T follicular helper cell (primary cell): ENCODE measurements at regions not wholly inside any gene's neighbourhood (a gene's known extent, or its start where the extent isn't known, plus 50 kb on each side); places are given as distances from the start of the nearest gene placed in this dataset.

Experiments
- DNase-seq: peaks from one replicate; pipeline ENCODE4 v3.0.0-alpha.2; 2020; ENCODE audit warnings: low read depth

DNA sequence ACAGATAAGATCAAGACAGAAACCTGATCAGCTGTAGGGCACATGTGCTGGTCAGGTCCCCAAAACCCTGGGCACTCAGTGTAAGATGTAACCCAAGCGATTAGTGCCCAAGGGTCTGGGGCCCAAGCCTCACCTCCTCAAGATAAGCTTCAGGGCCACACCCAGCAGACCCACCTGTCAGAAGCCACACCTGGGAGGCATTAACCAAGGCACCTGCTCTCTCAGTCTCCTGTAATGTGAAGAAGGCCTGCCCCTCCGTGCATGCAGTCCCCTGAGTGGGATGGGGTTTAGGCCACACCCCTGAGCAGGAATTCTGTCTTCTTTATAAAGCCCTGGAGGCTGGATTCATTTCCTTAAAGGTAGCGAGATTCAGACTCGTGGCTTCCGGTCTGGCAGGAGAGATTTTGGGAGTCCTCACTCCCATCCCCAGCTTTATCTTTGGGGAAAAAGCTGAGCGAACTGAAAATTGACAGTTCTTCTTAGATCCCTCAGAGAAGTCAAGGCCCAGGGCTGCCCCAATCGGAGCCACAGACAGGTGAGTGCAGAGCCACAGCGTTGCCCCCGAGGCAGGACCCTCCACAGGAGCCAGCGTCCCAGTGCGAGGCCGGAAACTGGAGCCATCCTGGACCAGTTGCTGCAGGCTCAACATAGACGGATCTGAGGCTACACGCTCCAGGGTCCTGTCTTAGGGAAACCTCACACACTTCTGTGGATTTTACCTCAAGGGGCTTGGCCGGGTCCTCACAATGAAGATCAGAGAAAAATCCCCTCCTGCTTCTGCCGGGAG is 357.6 kb upstream of the IRX4 start:
- no peak for DNase-seq

DNA sequence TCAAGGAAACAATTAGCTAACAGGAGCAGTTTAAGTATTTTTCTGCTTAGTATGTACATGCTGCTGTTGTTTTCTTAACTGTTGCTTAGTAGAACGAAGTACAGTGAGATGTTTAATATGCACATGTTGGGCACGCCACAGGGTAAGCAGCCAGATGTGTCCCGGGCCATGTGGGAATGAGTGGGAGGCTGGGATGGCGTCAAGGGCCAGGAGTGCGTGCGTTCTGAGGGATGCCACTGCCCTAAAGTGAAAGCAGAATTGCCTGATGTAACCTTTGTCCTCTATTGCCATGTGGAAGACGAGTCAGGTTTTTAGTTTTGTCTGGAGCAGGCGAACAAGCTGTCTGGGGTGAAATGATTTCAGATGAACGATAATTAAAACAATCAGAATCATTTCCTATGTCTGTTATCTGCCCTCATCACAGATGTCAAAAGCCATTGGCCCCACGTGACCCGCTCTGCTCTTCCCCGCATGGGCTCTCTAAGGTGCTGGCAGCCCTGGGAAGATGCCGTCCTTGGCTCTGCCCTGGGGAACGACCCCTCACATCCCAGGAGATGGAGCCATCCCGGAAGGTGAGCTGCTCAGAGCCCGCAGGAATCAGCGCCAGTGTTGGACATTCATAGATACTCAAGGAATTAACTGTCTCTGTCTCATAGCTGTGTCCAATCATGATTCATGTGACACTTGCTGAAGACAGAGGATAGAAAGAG is 356.6 kb upstream of the IRX4 start:
- DNase-seq: no peak

DNA sequence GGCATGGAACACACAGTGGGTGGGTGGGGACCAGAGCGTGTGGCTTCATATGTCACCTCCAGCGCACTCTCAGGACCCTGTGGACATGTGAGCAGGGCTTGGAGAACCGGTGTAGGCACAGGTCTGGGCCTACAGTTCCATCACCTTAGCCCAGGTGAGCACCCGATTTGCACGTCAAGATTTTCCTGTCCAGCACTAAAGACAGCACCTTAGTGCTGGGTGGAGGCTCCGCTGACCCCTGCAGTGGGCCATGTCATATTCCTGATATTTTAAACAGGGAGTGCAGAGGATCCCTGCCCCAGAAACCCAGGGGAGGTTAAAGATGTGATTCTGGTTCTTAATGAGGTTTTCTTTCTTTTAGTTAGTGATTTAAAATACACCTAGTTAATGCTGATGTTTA is 356.0 kb upstream of the IRX4 start:
- DNase-seq: no peak

DNA sequence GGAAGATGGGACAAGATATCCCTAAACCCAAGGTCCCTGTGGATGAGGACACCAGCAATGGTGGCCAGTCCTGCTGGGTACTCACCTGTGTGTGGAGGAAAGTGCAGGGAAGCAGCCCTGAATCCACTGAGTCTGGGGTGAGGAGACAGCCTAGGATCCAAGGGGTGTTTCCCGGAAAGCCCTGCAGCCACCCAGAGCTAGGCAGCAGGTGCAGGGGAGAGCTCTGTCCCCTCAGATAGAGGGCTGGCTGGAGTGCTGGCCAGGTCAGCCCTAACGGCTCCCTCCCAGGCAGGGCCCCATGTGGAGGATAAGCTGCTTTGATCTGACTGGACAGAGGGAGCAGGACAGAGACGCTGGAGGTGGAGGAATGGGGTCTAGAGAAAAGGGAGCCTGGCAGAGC is 344.7 kb upstream of the IRX4 start:
- DNase-seq: no peak

DNA sequence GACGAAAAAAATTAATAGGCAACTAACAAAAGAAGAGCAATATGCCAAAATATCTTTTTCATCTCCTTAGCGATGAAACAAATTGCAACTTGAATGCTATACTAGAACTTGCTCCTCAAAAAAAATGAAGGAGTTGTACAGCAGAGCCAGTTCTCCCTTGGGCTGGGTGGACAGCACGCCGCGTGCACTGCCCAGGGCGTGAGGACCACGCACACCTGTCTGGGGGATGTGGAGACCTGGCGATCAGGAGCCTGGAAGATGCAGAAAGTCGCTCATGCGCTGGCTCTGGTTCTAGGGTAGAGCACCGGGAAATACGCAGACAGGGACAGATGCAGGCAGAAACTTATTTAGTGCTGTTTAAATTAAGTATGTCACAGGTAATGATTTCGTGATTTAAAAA is 342.0 kb upstream of the IRX4 start:
- no peak for DNase-seq

DNA sequence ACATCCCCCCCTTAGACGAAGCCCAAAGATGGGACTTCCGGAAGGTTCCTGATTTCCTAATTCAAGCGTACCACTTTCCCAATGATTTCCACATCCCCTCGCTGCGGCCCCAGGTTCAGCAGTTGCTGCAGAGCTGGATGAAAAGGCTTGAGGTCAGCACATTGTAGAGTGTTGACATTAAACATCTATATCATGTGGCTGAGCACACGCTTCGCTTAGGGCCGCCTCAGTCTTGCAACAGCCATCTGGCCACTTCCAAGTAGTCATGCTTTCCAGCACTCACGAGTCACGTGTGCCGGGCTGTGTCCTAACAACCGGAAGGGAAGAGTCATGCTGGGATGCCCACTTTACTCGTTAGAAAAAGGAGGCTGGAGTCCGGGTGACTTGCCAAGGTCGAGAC is 340.6 kb upstream of the IRX4 start:
- no peak for DNase-seq

DNA sequence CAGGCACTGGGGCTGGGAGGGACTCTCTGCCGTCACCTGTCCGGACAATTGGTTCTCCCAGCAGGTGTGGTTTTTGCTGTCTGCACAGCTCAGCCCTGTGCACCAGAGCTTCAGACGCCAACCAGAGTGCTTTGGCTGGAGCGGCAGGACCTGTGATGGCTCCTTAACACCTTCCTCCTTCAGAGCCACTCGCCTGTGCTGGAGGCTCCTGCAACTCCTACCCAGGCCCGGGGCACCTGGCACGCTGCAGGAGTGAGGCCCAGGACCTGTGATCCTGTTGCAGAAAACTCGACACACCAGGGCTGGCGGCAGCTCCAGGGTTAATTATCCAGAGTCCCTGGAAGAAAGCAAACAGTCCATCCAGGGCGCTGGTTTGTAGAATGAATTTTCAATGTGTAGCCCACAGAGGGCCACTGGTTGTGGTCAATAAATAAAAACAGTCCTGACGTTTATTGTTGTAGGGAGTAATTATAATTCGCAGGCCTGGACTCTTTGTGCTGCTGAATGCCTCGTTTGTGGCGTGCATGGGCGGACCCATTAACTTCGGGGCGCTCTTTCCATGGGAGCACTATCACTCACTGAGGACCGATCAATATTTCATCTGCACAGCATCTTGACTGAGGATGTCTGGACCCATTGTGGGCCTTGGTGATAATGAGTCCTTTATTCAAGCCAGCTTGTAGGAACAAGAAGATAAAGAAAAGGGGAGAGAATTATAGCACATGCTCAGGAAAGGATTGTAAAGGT is 339.7 kb upstream of the IRX4 start:
- DNase-seq: no peak

DNA sequence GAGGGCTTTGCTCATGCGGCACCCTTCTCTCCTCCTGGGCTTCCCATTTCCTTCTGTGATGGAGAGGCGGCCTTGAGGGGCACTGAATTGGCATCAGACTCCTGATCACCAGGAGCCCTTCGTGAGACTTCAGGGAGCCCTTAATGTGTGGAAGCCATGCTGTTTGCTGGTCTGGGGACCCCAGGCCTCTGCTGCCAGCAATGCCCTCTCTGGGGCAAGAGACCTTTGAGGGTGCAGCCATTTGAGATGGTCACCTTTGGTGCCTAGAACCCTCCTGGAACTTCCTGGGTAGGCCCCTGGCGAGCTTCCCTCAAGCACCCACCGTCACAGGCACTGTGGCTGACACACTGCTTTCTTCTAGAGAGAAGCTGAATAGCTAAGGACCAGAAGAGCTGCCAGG is 338.7 kb upstream of the IRX4 start:
- no peak for DNase-seq

DNA sequence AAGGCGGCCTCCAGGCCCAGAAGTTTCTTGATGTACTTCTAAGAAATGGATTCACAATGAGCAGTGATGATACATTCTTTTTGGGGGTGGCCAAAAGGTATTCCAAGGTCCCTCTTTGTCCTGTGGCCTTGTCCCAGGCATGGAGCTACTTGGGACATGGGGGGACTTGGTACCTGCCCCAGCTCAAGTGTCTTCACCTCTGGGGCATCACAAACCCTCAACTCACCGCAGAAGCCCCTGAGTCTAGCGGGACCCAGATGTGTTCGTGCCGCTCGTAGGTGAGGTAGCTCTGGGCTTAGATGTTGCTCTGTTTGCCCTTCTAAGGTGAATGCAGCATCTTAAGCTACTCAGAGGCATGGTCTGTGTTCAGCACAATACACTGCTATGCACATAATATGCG is 338.0 kb upstream of the IRX4 start:
- DNase-seq: no peak

DNA sequence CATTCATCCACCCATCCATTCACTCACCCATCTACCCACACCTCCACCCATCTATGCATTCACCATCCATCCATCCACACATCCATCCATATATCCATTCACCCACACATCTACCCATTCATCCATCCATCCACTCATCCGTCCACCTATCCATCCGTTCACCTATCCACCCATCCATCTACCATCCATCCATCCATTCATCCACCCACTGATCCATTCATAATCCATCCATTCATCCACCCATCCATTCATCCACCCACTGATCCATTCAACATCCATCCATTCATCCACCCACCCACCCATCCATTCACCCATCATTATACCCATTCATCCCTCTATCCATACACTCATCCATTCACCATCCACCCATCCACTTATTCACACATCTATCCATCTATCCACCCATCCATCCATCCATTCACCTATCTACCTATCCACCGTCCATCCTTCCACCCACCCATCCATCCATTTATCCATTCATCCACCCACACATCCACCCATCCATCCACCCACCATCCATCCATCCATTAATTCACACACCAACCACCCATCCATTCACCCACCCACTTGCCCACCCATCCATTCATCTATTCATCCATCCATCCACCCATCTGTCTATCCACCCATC is 336.5 kb upstream of the IRX4 start:
- DNase-seq: no peak

DNA sequence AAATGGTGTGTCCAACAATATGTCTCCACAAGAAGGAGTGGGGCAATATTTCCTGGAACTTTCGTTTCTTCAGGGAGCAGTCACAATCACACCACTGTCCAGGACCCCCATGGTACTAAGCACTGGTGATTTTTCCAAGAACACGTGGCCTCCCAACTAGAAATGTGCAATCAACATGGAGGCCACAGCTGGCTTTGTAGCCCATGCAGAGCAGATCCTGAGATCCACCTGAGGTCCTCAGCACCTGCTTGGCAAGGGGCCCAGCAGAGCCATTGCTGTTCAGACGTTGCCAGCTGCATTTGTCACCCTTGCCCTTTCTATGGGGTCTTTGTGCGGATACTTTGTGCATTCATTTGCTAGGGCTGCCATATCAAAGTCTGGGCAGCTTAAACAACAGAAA is 334.5 kb upstream of the IRX4 start:
- DNase-seq: no peak

DNA sequence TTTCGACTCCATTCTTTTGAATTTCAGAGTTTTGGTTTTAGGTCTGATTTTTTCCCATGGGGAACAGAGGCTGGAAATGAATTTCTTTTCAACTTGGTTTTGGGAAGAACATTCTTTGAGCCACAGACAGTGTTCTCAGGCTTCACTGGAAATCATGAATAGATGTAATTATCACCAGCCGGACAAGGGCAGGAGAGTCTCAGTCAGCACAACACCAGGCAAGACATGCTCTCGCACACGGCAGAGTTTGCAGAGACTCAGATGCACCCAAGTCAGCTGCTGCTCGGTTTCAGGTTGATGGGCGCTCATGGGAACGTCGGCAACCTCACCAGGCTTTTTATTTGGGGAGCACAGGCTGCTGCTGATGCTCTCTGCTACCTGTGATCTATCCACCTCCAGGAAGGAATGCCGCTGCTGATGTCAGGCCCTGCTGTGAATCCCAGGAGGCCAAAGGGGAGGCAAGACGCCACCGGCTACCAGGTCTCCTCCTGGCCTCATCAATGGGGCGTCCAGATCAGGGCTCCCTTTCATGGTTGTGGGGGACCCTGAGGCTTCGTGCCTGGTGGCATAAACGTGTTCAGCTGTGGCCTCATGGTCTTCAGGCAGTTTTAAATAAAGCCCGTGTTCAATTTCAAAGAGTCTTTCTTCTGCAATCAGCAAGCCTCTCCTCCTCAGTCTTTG is 332.3 kb upstream of the IRX4 start:
- DNase-seq: no peak

DNA sequence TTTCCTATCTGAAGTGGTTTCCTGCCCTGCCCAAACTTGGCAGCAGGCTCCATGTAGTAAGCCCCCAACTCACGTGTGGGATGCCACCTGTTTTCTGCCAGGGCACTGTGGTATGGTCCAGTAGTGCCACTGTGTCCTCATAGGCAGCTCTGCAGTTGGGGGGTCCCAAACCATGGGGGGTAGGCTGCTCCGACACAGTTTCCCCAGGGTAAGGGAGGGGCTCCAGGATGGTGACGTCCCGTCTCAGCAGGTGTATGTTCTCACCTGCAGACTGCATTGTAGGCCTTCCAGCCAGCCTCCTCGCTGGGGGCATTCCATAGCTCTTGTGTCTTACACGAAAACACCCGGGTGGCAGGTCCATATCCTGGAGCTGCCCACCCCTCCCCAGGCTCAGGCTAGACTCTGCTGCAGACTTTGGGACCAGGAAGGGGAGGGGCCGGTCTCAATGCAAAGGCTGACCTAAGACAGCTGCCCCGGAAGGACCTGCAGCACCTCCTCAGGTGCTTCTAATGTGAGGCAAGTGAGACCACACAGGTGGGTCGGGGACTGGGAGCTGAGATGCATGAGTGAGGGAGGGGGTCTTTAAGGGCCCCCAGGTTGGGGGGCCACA is 330.5 kb upstream of the IRX4 start:
- DNase-seq: no peak

DNA sequence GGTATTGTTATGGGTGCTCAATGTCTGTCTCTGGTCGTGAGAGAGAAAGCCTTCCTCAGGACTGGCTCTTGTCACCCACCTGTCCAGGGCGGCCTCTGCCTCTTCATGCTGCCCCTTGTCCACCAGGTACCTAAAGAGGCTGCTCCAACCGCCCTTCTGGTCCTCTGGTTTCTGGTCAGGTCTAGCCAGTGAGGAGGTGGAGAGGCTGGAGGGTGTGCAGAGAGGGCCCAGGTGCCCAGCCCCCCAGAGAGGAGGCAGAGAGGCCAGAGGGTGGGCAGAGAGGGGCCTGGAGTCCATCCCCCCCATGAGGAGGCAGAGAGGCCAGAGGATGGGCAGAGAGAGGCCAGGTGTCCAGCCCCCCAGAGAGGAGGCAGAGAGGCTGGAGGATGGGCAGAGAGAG is 329.8 kb upstream of the IRX4 start:
- no peak for DNase-seq

DNA sequence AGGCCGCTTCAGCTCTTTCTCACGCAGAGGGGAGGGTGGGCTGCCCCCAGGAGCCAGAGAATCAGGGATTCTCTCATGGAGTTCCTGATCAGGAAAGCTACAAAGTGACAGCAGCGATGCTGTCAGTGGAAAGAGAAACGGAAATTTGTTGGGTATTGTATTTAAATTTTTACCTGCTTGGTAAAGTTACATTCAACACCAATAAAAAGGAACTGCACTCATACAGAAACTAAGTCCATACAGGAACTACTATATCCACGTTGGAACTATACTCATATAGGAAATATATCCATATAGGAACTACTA is 325.5 kb upstream of the IRX4 start:
- DNase-seq: no peak

DNA sequence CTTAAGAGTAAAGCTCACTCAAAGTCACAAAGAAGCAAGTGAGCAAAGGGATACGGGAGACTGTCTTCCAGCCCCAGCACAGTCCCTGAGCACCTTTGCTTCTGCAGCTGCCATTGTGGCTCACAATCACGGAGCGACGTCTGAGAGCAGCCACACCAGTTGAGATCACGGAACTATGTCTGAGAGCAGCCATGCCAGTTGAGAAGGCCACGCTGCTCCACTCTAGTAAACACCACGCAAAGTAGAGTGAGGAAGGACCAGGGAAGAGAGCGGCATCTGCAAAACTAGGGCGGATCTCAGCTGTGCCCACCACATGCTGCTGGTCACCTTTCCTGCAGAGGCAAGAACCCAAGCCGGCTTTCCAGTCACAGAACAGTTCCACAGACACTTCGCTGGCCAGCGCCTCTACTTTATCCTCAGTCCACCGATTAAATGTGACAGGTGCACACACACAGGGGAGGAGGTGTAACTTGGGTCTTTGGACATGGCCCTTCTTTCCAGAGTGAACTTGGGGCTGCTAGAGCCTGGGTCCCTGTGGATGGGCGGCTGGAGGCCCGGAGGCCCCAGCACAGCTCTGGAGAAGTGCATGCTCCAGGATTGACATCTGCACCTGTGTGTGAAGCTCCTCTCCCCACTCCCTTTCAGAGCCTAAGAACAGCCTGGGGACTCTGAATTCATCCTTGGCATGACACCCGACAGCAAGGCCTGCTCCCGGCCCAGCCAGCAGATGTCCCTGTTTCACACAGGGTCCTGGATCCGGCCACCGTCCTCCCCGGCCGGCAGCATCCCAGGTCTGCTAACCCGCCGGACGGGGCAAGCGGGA is 324.9 kb upstream of the IRX4 start:
- no peak for DNase-seq

DNA sequence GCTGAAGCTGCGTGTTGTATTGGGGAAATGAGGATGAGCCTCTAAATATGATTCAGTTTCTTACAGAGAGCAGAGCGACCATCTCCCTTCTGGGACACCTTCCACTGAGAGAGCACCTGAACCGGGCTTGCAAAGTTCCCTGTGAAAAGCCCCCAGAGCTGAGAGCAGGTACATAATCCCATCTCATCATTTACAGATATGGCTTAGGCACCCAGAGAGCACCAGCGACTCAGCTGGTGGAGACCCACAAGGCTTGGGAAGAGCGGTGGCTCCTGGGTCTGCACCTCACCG is 324.3 kb upstream of the IRX4 start:
- no peak for DNase-seq

DNA sequence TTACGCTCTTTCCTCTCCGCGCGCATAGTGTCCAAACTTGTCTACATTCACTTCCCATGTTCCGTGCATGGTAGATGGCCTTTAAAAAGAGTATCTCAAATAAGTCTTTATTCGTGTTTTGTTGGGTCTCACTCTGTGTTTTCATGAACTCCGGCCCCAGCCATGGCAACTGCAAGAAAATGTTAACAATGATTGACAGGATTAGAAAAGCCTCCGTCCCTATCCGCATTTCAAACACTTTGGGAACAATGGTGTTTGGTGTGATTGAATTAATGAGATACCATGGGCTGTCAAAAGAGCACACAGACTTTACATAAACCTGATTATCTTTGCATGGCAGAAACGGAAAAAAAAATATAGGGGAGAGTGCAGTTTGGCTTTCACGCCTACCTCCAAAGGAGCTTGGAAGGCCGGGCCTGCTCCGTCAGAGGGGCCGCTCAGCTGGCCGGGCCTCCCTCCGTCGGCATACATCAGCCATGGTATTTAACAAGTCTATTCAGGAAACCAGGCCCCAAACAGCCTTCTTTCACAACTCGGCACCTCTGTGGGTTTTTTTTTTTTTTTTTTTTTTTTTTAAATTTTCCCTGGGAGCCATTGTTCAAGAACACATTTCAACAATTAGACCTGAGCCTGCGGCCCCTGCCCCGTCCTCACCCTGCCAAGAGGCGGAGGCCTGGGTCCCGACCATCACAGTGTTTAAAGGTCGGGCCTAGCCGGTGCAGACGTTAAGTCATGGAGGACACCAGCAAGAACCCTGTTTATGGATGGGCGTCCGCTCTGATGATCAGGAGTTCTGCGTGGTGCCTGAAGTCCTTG is 323.8 kb upstream of the IRX4 start:
- no peak for DNase-seq

DNA sequence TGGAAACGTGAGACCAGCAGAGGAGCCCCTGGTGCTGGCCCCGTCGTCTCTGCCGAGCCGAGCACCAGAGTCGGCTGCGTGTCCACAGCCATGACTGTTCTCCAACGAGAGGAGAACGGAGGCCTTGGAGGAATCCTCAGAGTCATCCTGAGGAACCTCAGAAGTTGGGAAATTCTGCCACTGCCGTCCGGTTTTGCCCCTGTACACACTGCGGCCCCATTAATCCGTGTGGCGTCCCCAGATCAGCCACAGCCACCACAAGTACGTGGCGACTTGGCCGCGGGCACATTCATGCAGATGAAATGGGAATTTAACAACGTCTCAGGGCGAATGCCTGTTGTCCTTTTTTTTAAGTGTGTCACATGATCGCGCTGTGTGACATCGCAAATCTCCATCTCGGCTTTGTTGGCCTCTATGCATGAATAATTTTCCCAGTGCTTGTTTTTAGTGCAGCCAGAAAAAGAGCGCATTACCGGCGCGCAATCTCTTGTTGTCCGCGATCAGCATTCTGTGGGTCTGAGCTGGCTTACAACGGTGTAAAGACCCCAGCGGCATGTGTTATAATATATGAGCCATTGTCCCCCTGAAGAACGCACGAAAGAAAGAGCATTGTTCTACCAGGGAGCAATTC is 323.0 kb upstream of the IRX4 start:
- DNase-seq: no peak

DNA sequence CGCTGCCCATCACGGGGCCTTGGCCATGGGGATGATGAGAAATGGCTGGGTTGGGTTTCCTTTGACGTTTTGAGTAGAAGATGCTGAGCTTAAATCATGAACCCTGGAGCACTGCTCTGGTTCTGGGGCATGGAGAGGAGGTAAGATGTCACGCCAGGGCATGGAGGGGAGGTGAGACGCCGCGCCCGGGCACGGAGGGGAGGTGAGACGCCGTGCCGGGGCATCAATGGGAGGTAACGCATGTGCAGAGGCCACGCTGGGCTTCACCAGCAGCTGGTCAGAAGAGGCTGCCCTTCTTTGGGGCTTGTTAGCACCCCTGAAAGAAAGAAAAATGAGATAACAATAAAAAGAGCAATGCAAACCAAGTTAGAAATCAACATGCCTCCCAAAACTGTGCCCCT is 322.5 kb upstream of the IRX4 start:
- no peak for DNase-seq
